ENCODE measurements at regions not wholly inside any gene's neighbourhood (a gene's known extent, or its start where the extent isn't known, plus 50 kb on each side); places are given as distances from the start of the nearest gene placed in this dataset.

DNA sequence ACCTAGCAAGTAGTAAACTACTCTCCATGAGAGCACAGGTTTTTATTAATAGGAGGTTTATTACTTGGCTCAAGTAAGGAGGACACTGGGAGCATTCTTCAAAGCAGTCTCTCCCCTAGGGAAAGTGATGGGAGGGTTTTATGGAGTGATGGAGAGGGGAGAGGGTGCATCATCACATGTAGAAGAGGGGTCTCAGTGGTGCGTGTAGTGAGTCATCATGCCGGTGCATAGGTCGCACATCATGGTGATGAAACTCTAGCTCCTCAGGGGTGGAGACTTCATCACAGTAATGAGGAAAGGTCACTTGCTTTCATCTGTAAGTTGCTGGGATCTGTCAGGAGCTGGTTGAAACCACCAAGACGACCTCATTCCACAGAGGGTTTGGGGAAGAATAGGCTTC lies 210.8 kb upstream of the UBL3 start:
- TF ChIP-seq ATF3 (CRISPR knock-in tag; conservative IDR thresholded peaks at IDR 0.05): no peak
- TF ChIP-seq, protein P1, sequence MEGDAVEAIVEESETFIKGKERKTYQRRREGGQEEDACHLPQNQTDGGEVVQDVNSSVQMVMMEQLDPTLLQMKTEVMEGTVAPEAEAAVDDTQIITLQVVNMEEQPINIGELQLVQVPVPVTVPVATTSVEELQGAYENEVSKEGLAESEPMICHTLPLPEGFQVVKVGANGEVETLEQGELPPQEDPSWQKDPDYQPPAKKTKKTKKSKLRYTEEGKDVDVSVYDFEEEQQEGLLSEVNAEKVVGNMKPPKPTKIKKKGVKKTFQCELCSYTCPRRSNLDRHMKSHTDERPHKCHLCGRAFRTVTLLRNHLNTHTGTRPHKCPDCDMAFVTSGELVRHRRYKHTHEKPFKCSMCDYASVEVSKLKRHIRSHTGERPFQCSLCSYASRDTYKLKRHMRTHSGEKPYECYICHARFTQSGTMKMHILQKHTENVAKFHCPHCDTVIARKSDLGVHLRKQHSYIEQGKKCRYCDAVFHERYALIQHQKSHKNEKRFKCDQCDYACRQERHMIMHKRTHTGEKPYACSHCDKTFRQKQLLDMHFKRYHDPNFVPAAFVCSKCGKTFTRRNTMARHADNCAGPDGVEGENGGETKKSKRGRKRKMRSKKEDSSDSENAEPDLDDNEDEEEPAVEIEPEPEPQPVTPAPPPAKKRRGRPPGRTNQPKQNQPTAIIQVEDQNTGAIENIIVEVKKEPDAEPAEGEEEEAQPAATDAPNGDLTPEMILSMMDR (IDR thresholded peaks at IDR 0.05): no peak
